Sigmoid colon (tissue), 6 donors: ENCODE measurements at regions not wholly inside any gene's neighbourhood (a gene's known extent, or its start where the extent isn't known, plus 50 kb on each side); places are given as distances from the start of the nearest gene placed in this dataset.

Experiments used
- DNase-seq: peaks from one replicate; pipeline ENCODE4 v3.0.0-alpha.2; 2019
- H3K27ac ChIP-seq, 4 donors: fragments of 200-600 bp; sonication (generic); one replicate each; pipeline ENCODE4 v1.5.1; 2016 to 2019; ENCODE audit warnings: mild to moderate bottlenecking in 1 of 4
- H3K27me3 ChIP-seq, 3 donors: fragments of 200-600 bp; sonication (generic); one replicate each; pipeline ENCODE4 v1.5.1; 2019; ENCODE audit warnings: mild to moderate bottlenecking in 1 of 3
- H3K36me3 ChIP-seq, 4 donors: fragments of 200-600 bp; sonication (generic); one replicate each; pipeline ENCODE4 v1.5.1; 2016 to 2019
- H3K4me1 ChIP-seq, 4 donors: fragments of 200-600 bp; sonication (generic); one replicate each; pipeline ENCODE4 v1.5.1; 2017 to 2019
- H3K4me3 ChIP-seq, 4 donors: fragments of 200-600 bp; sonication (generic); one replicate each; pipeline ENCODE4 v1.5.1; 2017 to 2019; ENCODE audit warnings: mild to moderate bottlenecking in 2 of 4, moderate library complexity in 1 of 4
- H3K9me3 ChIP-seq, 4 donors: fragments of 200-600 bp in 3 of 4; sonication (generic) in 3 of 4; one replicate each; pipeline versions ENCODE4 v1.5.1 to v1.6.1; 2013 to 2019
- CTCF ChIP-seq, 4 experiments: fragments of 450-650 bp in 3 of 4; fragments of 200-600 bp in 1 of 4; IDR thresholded peaks; one replicate each; pipeline ENCODE4 v1.5.1; 2016 to 2019; ENCODE audit warnings: antibody characterized with exemption in 4 of 4, mild to moderate bottlenecking in 3 of 4, moderate library complexity in 2 of 4
- EP300 ChIP-seq, 4 donors: sonication (generic); formaldehyde crosslinking; IDR thresholded peaks; one replicate each; pipeline ENCODE4 v1.6.1; 2017; ENCODE audit warnings: antibody characterized with exemption in 4 of 4
- POLR2A ChIP-seq, 2 donors: fragments of 450-650 bp; IDR thresholded peaks; one replicate each; pipeline ENCODE4 v1.6.1; 2016; ENCODE audit warnings: antibody characterized with exemption in 2 of 2, mild to moderate bottlenecking in 2 of 2, moderate library complexity in 2 of 2
- POLR2AphosphoS5 ChIP-seq, 4 donors: sonication (generic); formaldehyde crosslinking; IDR thresholded peaks; one replicate each; pipeline ENCODE4 v1.6.1; 2017; ENCODE audit warnings: antibody characterized with exemption in 4 of 4
- WGBS, 2 donors: extraction: QIAGEN DNeasy Blood & Tissue Kit; methylation state at CpG; one replicate each; pipeline ENCODE4 v1.1.7; 2013; 5-methylcytosine and 5-hydroxymethylcytosine counted together
- intact Hi-C: fragments of 100-400 bp; cut with DNase I; formaldehyde crosslinking; loops from one replicate; pipeline ENCODE4 v1.15.1; 2023
- donor health status: healthy with polysubstance abuse.
- donor health status: healthy.

DNA sequence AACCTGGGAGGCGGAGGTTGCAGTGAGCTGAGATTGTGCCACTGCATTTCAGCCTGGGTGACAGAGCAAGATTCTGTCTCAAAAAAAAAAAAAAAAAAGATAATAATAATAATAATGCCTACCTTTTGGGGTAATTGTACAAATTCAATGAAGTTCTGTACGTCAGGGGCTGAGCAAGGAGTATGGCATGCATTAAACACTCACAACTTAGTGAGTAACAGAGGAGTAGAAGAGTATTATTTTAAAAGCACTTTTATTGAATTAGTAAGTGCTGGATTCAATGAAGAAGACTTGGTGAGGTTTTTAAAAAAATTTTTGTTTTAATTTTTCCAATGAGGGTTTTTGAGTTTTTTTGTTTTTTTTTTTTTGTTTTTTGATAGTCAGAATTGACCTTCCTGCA, 783.6 kb upstream of the TBX3 start:
- Histone ChIP-seq H3K27me3 (no peaks in the 10 kb centered on the region), H3K36me3 (no peaks in the 10 kb centered on the region), H3K4me1 (no peaks in the 10 kb centered on the region), H3K4me3 (no peak overlapping the region), H3K9me3 (no peaks in the 10 kb centered on the region), H3K27ac (no peak overlapping the region)
- intact Hi-C loops: no loop called here
- whole genome bisulfite sequencing, 2 donors: 91 to 92% methylated on average over 2 of the region's 2 CpGs
- TF ChIP-seq POLR2AphosphoS5 (IDR thresholded peaks at IDR 0.05) (no peak), CTCF (IDR thresholded peaks at IDR 0.05) (no peak), POLR2A (IDR thresholded peaks at IDR 0.05) (no peak), EP300 (IDR thresholded peaks at IDR 0.05) (no peak)
- no peak for DNase-seq

GRCh38 chr12:115466076-115466475, 782.1 kb upstream of the TBX3 start:
- H3K4me1 ChIP-seq: no peaks in the 10 kb centered on the region
- H3K27ac ChIP-seq: no peak overlapping the region
- TF ChIP-seq POLR2AphosphoS5 (IDR thresholded peaks at IDR 0.05) (no peak), CTCF (IDR thresholded peaks at IDR 0.05) (no peak), EP300 (IDR thresholded peaks at IDR 0.05) (no peak), POLR2A (IDR thresholded peaks at IDR 0.05) (no peak)
- H3K9me3 ChIP-seq: no peaks in the 10 kb centered on the region
- DNase-seq: no peak
- no peaks in the 10 kb centered on the region for H3K27me3 ChIP-seq
- H3K4me3 ChIP-seq: no peak overlapping the region
- intact Hi-C loops: no loop called here
- H3K36me3 ChIP-seq: no peaks in the 10 kb centered on the region
- WGBS, 2 donors: 83 to 87% methylated on average over 4 of the region's 4 CpGs

GRCh38 chr12:115464661-115465060, 780.7 kb upstream of the TBX3 start:
- no peak for TF ChIP-seq CTCF (IDR thresholded peaks at IDR 0.05)
- no peak for TF ChIP-seq EP300 (IDR thresholded peaks at IDR 0.05)
- TF ChIP-seq POLR2AphosphoS5 (IDR thresholded peaks at IDR 0.05): no peak
- no peak for TF ChIP-seq POLR2A (IDR thresholded peaks at IDR 0.05)

DNA sequence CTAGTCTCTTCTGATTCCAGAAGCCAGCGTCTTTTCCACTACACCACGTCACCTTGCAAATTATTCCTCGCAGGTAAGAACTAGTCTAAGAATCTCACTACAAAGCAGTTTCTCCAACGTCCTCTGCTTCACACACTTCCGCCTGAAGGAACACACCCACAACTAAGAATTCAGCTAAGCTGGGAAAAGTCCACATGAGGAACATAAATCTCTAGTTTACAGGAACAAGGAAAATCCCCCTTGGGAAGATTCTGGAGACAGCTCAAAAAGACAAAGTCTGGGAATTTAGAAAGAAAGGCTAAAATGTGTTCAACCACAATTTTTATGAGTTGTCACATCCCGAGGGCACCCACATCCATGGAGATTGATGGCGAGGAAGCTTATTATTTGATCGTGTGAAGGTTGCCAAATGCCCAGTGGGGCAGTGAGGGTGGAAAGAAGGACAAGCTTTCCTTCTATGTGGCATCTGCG, 780.2 kb upstream of the TBX3 start:
- TF ChIP-seq POLR2A (IDR thresholded peaks at IDR 0.05): no peak
- intact Hi-C loops: no loop called here
- Histone ChIP-seq H3K27ac (no peak overlapping the region), H3K4me3 (no peak overlapping the region), H3K27me3 (no peaks in the 10 kb centered on the region), H3K9me3 (no peaks in the 10 kb centered on the region), H3K36me3 (no peaks in the 10 kb centered on the region), H3K4me1 (no peaks in the 10 kb centered on the region)
- 16 to 52% methylated on average over 9 of the region's 9 CpGs for WGBS, 2 donors
- no peak for DNase-seq

More at GRCh38 chr12:115464661-115465060, 780.7 kb upstream of the TBX3 start:
- intact Hi-C loops: no loop called here
- Histone ChIP-seq H3K4me3 (no peak overlapping the region), H3K9me3 (no peaks in the 10 kb centered on the region), H3K27me3 (no peaks in the 10 kb centered on the region), H3K27ac (no peak overlapping the region), H3K36me3 (no peaks in the 10 kb centered on the region), H3K4me1 (no peaks in the 10 kb centered on the region)
- DNase-seq: no peak
- WGBS, 2 donors: 26 to 63% methylated on average over 7 of the region's 7 CpGs

- no peaks in the 10 kb centered on the region for H3K36me3 ChIP-seq
- DNase-seq: no peak
- H3K9me3 ChIP-seq: no peaks in the 10 kb centered on the region
- intact Hi-C loops: no loop called here
- no peak for TF ChIP-seq POLR2A (IDR thresholded peaks at IDR 0.05)
- TF ChIP-seq POLR2AphosphoS5 (IDR thresholded peaks at IDR 0.05): no peak
- no peak for TF ChIP-seq CTCF (IDR thresholded peaks at IDR 0.05)
- TF ChIP-seq EP300 (IDR thresholded peaks at IDR 0.05): no peak
- H3K27ac ChIP-seq: no peak overlapping the region
- H3K27me3 ChIP-seq: no peaks in the 10 kb centered on the region
- H3K4me1 ChIP-seq: no peaks in the 10 kb centered on the region
- no peak overlapping the region for H3K4me3 ChIP-seq
Measured at GRCh38 chr12:115461401-115461800, 777.4 kb upstream of the TBX3 start.
